Activated CD8-positive, alpha-beta T cell treated with anti-CD3 and anti-CD28 coated beads, Interleukin-2, amount 10 ng/mL, durations not matched to agents 7 days and 5 days (primary cell): ENCODE measurements at regions not wholly inside any gene's neighbourhood (a gene's known extent, or its start where the extent isn't known, plus 50 kb on each side); places are given as distances from the start of the nearest gene placed in this dataset.

Source experiments
- ATAC-seq: fragments of 150-1000 bp; cut with Tn5 transposase; one replicate; pipeline ENCODE4 v1.10.0; 2021; ENCODE audit warnings: moderate library complexity
- CTCF ChIA-PET: fragments of 350-600 bp; sonication (Branson Sonifier 250); formaldehyde crosslinking; loops from one replicate; lab custom pipeline; 2021; ENCODE audit warnings: antibody characterized with exemption; lab: Charles Lee
- POLR2A ChIA-PET: fragments of 350-600 bp; sonication (Branson Sonifier 250); formaldehyde crosslinking; loops from one replicate; lab custom pipeline; 2021; ENCODE audit warnings: antibody characterized with exemption; lab: Charles Lee
- DNase-seq: peaks from one replicate; pipeline ENCODE4 v3.0.0-alpha.2; 2020
- H3K27ac Mint-ChIP-seq: one replicate; pipeline ENCODE4 v1.8.0; 2021; ENCODE audit warnings: mild to moderate bottlenecking, mixed read lengths
- H3K27me3 Mint-ChIP-seq: one replicate; pipeline ENCODE4 v1.8.0; 2021; ENCODE audit warnings: low read depth, mixed read lengths
- H3K36me3 Mint-ChIP-seq: one replicate; pipeline ENCODE4 v1.8.0; 2021; ENCODE audit warnings: low read depth, mixed read lengths
- H3K4me1 Mint-ChIP-seq: one replicate; pipeline ENCODE4 v1.8.0; 2021; ENCODE audit warnings: low read depth, mixed read lengths
- H3K4me3 Mint-ChIP-seq: one replicate; pipeline ENCODE4 v1.8.0; 2021; ENCODE audit warnings: mild to moderate bottlenecking, mixed read lengths
- H3K9me3 Mint-ChIP-seq: one replicate; pipeline ENCODE4 v1.8.0; 2022; ENCODE audit warnings: mixed read lengths; ENCODE audit not compliant: insufficient read depth

DNA sequence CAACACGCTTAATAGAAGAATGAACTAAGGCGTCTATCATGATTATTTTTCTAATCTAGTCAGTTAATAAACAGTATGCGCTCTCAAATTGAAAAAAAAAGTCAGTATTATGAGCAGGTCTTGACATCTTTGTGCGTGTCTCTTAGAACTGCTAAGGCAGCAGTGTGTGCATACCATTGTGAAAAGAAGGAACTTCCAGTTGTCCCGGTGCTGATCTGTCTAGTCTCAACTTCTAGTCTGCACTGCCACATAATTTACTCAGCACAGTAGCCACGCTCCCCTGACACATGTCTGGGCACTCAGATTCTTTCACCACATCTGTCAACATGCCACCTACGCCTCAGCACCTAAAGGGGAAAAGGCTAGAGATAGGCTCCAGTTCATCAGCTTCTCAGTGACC lies 61.1 kb upstream of the SPDEF start:
- Mint-ChIP-seq H3K4me3 (no peak overlapping the region), H3K9me3 (no peaks in the 10 kb centered on the region), H3K27ac (no peak overlapping the region), H3K4me1 (no peaks in the 10 kb centered on the region), H3K36me3 (peaks cover 3% of the 10 kb centered on the region), H3K27me3 (no peaks in the 10 kb centered on the region)
- ATAC-seq: no peak
- ChIA-PET POLR2A (no interaction called here), CTCF (no interaction called here)
- DNase-seq: no peak

- CTCF ChIA-PET: no interaction called here
- ATAC-seq (no peak), DNase-seq (no peak)
- H3K27ac Mint-ChIP-seq: no peak overlapping the region
- H3K4me3 Mint-ChIP-seq: no peak overlapping the region
- no peaks in the 10 kb centered on the region for H3K9me3 Mint-ChIP-seq
- no peaks in the 10 kb centered on the region for H3K27me3 Mint-ChIP-seq
- no peaks in the 10 kb centered on the region for H3K4me1 Mint-ChIP-seq
- peaks cover 3% of the 10 kb centered on the region for H3K36me3 Mint-ChIP-seq
- POLR2A ChIA-PET: no interaction called here
Measured at GRCh38 chr6:34616227-34616585, 60.1 kb upstream of the SPDEF start.

GRCh38 chr6:34615574-34616226 lies 59.6 kb upstream of the SPDEF start:
- Mint-ChIP-seq H3K36me3 (peaks cover 3% of the 10 kb centered on the region), H3K27me3 (no peaks in the 10 kb centered on the region), H3K4me3 (no peak overlapping the region), H3K9me3 (no peaks in the 10 kb centered on the region), H3K4me1 (no peaks in the 10 kb centered on the region), H3K27ac (no peak overlapping the region)
- ATAC-seq (no peak), DNase-seq (no peak)
- ChIA-PET CTCF (no interaction called here), POLR2A (no interaction called here)

DNA sequence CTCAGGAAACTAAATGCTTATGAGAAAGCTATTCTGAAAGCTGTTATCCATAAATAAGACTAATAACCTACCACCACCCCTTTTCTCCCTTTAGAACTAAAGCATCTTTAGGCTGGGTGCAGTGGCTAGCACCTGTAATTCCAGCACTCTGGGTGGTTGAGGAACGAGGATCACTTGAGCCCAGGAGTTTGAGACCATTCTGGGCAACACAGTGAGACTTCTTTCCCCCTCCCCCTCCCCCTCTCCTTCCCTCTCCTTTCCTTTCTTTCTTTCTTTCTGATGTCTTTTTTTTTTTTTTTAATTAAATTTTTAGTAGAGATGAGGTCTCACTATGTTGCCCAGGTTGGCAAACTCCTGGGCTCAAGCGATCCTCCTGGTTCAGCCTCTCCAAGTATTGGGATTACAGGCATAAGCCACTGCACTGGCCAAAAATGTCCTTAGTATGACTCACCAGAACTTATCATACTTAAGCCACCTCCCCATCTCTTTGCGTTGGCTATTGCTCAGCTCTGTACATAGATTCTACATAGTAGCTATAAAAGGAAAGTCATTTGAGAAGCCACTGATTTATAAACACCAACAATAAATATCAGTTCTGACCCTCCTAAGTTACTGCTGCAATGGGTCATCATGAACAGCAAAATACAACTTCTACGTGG lies 54.8 kb upstream of the SPDEF start:
- POLR2A ChIA-PET: interaction anchor here (1.0 kb wide), 1 partner anchor 185 kb away, joined by 3 read pairs; the partner anchor contains the start of gene RPS10
- Mint-ChIP-seq H3K4me1 (peaks cover 14% of the 10 kb centered on the region), H3K4me3 (no peak overlapping the region), H3K9me3 (no peaks in the 10 kb centered on the region), H3K27ac (no peak overlapping the region), H3K36me3 (peaks cover 6% of the 10 kb centered on the region), H3K27me3 (no peaks in the 10 kb centered on the region)
- ATAC-seq: no peak
- CTCF ChIA-PET: interaction anchor here (0.6 to 7.5 kb wide), 8 partner anchors 14 to 529 kb away, joined by 3 to 106 read pairs (median 8); no protein-coding TSS in a partner anchor
- no peak for DNase-seq

- no peak overlapping the region for H3K27ac Mint-ChIP-seq
- no peak for DNase-seq
- no peak for ATAC-seq
- POLR2A ChIA-PET: interaction anchor here (0.6 kb wide), 1 partner anchor 36 kb away, joined by 4 read pairs; no protein-coding TSS in a partner anchor
- no peak overlapping the region for H3K4me3 Mint-ChIP-seq
- peaks cover 14% of the 10 kb centered on the region for H3K4me1 Mint-ChIP-seq
- CTCF ChIA-PET: interaction anchor here (0.6 to 7.5 kb wide), 26 partner anchors 8 to 413 kb away, joined by 3 to 106 read pairs (median 6); partner anchors contain the start of genes ILRUN and SMIM29
- no peaks in the 10 kb centered on the region for H3K27me3 Mint-ChIP-seq
- H3K9me3 Mint-ChIP-seq: no peaks in the 10 kb centered on the region
- H3K36me3 Mint-ChIP-seq: peaks cover 8% of the 10 kb centered on the region
Measured at GRCh38 chr6:34608321-34609091, 52.4 kb upstream of the SPDEF start.

- CTCF ChIA-PET: interaction anchor here (7.5 kb wide), 1 partner anchor 146 kb away, joined by 106 read pairs; no protein-coding TSS in a partner anchor
- no peak for DNase-seq
- H3K27me3 Mint-ChIP-seq: no peaks in the 10 kb centered on the region
- no peak for ATAC-seq
- peaks cover 8% of the 10 kb centered on the region for H3K36me3 Mint-ChIP-seq
- H3K9me3 Mint-ChIP-seq: no peaks in the 10 kb centered on the region
- H3K4me1 Mint-ChIP-seq: peaks cover 14% of the 10 kb centered on the region
- no peak overlapping the region for H3K4me3 Mint-ChIP-seq
- H3K27ac Mint-ChIP-seq: no peak overlapping the region
- POLR2A ChIA-PET: no interaction called here
Measured at GRCh38 chr6:34606477-34607265, 50.5 kb upstream of the SPDEF start.
